ENCODE measurements at regions not wholly inside any gene's neighbourhood (a gene's known extent, or its start where the extent isn't known, plus 50 kb on each side); places are given as distances from the start of the nearest gene placed in this dataset.
"Not testable (repeated sequence)": the region's sequence is repeated elsewhere in the genome, so short reads cannot be mapped to it uniquely, and the experiment has no call there.

- DNase-seq: no peak
These were observed 187.6 kb downstream of the ETNK1 start for GRCh38 chr12:22812531-22812930.

DNA sequence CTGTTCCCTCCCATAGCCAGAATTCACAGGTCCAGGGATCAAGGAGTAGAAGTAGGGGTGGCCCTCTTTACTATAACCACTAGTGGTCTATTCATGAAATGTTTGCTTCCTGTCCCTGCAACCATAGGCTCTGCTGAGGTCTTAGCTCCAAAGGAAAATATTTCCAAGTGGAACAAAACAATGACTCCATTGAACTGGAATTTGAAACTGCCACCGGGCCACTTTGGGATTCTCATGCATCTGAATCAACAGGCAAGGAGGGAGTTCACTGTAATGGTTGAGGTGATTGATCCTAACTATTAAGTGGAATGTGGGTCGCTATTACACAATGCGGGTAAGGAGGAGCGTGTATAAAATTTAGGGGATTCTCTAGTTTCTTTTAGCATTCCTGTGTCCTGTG lies 197.0 kb downstream of the ETNK1 start:
- DNase-seq: no peak

DNA sequence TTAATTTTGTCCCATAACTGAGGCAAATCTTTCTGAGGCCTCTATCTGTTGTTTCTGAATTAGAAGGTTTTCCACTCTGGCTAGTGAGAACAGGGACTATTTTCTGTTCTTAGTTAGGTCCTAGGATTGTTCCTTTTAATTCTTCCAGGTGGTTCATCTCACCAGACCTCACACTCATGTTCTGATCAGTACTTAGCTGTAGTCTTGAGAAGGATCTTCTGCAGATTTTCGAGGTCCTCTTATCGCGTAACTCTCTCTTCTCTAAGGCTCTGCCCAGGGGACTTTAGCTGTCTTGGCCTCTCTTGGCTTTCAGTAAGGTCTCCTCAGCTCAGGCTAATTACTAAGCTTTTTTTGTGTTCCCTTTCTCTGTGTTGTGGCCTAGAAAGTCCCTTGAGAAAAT lies 201.1 kb downstream of the ETNK1 start:
- DNase-seq: no peak

- DNase-seq: not testable (repeated sequence)
These were observed 201.5 kb downstream of the ETNK1 start for GRCh38 chr12:22826446-22826981.

DNA sequence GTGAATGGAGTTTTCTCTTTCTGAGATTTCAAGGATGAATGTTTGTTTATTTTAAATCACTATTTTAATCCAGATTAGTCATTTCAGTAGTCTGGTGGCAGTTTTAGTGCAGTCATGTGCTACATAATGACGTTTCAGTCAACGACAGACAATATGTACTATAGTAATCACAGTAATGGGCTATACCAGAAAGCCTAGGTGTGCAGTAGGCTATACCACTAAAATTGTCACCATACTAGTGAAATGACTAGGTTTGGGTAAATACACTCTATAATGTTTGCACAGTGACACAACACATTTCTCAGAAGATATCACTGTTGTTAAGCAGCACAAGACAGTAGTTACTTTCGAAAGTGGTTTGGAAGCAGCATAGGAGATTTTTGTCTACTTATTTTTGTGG lies 203.1 kb downstream of the ETNK1 start:
- peak in 1 of 5 experiments; percentile 74 for DNase-seq

GRCh38 chr12:22835431-22835830 lies 210.5 kb downstream of the ETNK1 start:
- DNase-seq: no peak

DNA sequence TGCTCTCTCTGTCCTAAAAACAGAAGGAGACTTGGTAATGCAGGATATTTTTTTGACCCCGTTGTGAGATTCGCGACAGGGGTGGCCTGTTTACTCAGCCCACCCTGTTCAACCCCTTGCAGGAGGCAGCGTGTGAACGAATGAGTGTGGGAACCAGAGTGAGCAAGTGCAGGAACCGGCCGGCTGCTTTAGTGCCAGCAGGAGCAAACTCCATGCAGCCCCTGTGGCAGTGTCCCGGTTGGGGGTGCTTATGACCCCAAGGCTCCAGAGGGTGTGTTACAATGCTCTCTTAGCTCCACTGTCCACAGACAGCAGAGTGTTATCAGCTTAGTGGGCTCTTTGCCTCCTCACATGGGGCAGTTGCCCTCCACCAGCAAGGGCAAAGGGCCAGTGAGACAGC lies 225.2 kb downstream of the ETNK1 start:
- no peak for DNase-seq

GRCh38 chr12:22851532-22851931 lies 226.6 kb downstream of the ETNK1 start:
- DNase-seq: no peak

- no peak for DNase-seq
These were observed 230.5 kb downstream of the ETNK1 start for GRCh38 chr12:22855456-22855855.

DNA sequence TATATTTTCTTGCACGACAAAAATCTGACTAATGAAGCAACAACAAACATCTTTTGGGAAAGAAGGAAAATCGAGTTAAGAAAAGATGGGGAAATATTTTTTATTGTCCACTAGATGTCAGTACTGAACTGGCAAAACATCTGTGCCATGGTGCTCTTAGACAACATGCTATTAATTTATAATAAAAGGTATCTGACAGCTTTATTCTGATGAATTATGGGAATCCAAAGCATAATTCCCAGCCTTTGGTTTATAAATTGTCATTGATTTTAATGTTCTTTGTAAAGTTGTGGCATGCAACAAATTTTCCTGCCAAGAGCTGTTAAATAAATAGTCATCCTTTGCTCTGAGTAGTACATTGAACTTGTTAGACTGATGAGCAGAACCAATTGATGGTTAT lies 231.2 kb downstream of the ETNK1 start:
- peak in 1 of 5 experiments; percentile 4 for DNase-seq

- no peak for DNase-seq
These were observed 234.0 kb downstream of the ETNK1 start for GRCh38 chr12:22858849-22859570.

- DNase-seq: no peak
These were observed 236.0 kb downstream of the ETNK1 start for GRCh38 chr12:22860926-22861325.

- no peak for DNase-seq
These were observed 240.9 kb downstream of the ETNK1 start for GRCh38 chr12:22865822-22866221.

DNA sequence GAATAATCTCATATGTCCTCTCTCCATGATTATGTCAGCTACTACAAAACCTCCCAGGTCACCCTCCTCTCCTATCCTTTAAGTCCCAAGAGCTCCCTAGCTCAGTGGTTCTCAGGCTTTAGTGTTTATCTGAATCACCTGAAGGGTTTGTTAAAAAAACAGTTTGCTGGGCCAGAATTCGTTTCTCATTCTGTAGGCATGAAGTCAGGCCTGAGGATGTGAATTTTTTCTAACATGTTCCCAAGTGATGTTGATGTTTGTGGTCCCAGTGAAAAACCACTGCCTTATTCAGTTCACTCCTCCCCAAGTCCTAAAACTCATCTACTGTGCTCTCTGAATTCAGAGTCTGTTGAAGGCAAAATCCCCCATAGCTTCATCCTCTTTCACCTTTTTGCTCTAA lies 241.4 kb downstream of the ETNK1 start:
- no peak for DNase-seq

DNA sequence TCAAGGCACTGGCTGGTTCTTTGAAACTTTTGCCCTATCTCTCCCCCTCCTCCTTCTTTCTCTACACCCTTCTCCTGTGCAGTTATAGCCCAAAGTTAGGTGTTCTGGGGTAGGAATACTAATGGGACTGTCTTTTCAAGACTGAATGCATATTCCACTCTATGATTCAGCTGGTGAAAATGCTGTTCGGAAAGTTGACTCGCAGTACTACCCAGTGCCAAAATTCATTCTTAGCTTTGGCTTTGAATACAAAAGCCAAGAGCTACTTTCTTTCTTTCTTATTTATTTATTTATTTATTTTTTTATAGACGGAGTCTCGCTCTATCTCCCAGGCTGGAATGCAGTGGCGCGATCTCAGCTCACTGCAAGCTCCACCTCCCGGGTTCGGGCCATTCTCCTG lies 249.2 kb downstream of the ETNK1 start:
- no peak for DNase-seq

DNA sequence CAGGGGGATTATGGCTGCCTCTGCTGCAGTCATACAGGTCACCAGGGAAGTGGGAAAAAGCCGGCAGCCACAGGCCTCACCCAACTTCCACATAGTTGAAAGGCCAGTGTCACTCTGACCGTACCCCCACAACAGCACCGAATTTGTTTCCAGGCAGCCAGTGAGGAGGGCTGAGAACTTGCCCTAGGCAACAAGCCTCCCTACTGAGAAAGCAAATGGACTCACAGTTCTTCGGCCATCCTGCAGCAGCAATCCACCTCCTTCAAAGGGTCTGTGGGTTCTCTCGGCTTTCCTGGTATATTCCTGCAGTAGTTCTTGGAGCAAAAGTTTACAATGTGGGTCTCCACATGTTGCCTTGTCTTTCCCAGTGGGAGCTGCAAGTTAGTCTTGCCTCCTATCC lies 251.3 kb downstream of the ETNK1 start:
- DNase-seq: no peak

DNA sequence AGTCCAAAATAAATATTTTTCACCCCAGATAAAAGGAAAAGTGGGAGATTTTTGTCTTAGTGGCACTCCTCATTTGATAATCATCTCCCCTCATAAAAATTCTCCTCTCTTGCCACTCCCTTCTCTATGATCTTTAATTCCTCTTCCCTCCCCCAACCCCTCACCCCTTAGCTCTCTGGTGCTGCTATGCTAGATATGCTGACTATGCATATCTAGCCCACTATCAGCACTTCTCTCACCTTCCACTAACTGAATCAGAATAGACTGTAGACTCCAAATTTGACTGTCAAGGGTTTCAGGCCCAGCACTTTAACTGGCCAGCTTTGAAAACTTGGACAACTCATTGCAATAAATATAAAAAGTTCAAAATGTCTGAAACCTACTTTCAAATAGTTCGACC lies 254.2 kb downstream of the ETNK1 start:
- no peak for DNase-seq

DNA sequence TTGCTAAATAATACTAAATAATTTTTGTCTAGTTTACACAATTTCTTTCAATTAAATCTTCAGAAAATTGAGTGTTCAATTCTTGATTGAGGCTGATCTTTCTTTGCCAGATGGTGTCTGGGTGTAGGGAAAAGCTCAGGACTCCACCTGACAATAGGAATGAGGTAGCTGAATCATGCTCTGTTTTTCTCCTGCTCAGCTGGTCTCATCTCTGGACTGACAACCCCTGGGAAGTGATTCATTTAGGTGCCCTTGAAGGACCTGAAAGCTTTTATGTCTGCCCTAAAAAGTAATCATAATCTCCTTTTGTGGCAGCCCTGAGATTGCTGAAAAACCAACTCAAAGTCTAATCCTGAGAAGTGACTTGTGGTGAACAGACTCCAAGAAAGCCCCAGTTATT lies 255.4 kb downstream of the ETNK1 start:
- no peak for DNase-seq

DNA sequence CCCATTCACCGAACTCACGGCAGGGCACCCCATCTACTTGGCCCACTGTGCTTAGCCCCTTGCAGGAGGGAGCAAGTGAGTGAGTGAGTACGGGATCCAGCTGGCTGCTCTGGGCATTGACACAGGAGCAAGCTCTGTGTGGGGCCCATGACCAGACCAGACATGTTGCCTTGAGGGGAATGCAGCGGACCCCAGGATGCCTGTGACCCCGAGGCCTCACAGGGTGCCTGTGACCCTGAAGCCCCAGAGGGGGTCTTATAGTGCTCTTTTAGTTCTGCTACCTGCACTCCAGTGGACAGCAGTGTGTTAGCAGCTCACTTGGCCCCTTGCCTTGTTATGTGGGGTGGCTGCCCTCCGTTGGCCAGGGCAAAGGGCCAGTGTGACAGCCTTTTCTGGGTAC lies 255.8 kb downstream of the ETNK1 start:
- no peak for DNase-seq

DNA sequence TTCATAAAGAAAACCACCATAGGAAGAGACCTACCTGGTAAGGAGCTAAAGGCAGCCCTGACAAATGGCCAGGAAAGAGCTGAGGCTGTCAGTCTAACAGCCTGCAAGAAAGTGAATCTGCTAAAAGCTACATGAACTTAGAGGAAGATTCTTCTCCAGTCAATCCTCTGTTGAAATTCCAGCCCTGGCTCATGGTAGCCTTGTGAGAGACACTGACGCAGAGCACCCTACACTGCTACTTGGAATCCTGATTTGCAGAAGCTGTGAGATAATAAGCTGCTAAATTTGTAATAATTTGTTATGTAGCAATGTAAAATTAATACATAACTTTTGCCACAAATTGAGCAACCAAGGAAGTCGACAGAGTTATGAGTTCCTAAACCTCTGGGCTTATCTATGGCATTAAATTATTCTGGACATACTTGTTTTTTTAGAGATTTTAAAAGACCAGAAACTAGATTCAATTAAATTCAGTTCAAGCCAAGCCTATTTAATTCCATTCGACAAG lies 257.0 kb downstream of the ETNK1 start:
- DNase-seq: no peak

DNA sequence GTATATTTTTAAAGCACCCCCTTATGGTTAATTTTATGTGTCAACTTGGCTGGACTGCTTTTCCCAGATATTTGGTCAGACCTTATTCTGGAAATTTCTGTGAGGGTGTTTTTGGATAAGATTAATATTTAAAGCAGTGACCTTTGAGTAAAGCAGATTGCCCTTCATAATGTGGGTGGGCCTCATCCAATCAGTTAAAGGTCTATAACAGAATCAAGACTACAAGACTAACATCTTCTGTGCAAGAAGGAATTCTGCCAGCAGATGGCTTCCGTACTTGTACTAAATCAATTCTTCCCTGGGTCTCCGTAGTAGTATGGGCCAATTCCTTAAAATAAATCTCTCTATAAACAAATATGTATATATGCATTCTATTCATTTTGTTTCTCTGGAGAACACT lies 257.6 kb downstream of the ETNK1 start:
- no peak for DNase-seq

DNA sequence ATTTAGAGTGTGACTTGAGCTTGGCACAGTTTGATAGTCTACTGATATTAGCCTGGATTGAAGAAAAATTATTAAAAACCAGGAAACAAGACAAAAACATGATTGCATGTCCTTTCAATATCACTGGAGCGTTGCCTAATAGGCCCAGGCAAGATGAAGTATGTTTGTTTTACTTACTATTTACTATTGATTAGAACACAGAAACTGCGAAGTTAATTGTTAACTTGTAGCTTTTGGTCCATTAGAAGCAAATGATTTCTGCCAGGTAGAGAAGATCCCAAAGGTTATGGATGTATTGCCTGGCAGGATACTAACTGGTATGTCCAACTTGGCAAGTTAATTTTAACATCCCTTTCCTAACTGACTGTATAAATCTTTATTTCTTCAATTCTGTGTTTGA lies 268.9 kb downstream of the ETNK1 start:
- no peak for DNase-seq

DNA sequence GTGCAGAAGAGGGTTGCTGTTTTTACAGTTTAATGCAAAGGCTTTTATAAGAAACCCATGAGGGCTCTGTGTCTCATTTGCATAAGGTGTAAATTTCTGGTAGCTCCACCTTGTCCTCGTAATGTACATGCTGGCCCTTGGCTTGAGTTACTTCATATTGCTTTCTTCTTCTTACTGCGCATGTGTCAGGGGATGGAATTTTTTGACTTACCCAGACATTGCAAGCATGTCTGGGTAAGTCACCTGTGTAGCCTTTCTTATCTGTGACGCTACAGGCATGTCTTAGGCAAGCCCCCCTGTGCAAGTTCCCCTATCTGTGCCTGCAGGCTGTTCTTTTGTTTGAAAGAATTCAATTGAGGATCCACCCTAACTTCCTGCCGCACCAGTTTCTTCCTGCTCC lies 274.2 kb downstream of the ETNK1 start:
- DNase-seq: no peak

DNA sequence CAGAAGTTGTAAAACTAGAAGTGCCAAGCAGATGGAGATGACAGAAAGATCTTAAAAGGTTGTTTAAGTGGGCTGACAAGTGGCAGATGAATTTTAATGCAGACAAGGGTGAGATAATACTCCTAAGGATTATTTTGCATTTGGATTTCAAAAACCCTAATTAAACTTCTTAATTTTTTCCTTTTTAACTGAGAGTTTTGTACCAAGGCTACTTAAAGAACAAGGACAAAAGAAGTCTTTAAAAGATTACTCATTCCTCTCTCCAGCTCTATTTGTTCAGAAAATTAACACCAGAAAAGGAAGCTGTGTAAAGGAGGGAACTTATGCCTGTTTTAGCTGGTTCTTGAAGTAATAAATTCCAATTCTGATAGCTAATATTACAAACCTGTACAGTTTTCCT lies 275.4 kb downstream of the ETNK1 start:
- DNase-seq: no peak

- DNase-seq: no peak
These were observed 279.5 kb downstream of the ETNK1 start for GRCh38 chr12:22904485-22904884.

Measured in T-helper 2 cell (primary cell).